ENCODE measurements at regions not wholly inside any gene's neighbourhood (a gene's known extent, or its start where the extent isn't known, plus 50 kb on each side); places are given as distances from the start of the nearest gene placed in this dataset.

DNA sequence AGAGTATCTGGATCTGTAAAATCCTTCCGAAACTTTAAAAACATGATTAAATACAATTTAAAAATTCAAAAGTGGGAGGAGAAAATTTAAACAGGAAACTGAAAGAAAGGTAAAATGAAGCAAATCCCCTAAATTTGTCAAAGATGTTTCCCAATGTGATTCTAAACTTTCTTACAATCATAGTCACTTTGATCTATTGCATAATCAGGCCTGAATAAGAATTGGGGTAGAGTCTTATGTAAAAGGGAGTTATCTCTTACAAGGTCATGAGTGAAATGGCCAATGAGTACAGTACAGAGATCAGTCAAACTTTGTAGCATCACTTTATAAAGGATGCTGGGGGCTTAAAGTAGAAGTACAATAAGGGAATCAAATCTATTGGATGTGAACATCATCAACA lies 1657.7 kb upstream of the CELF4 start (continued):
- no peak for TF ChIP-seq EGR1 (IDR thresholded peaks at IDR 0.05; ENCODE audit: low read depth in 2 of 2)
- TF ChIP-seq RAD21 (IDR thresholded peaks at IDR 0.05) = no peak
- TF ChIP-seq SP1 (IDR thresholded peaks at IDR 0.05) = no peak

GRCh38 chr18:39215920-39216319 lies 1650.3 kb upstream of the CELF4 start:
- peaks cover 0 to 3% (median 0%) of the 10 kb centered on the region in 4 donors for H3K27me3 ChIP-seq (ENCODE audit: control insufficient read depth in 4 of 4, insufficient read depth in 4 of 4, low read length in 3 of 4)
- H3K36me3 ChIP-seq (ENCODE audit: control insufficient read depth in 4 of 4, insufficient read depth in 3 of 4, low read depth in 1 of 4, low read length in 3 of 4) = no peaks in the 10 kb centered on the region
- H3K4me3 ChIP-seq (ENCODE audit: low read depth in 1 of 3, low read length in 3 of 3) = no peak overlapping the region
- H3K9ac ChIP-seq (ENCODE audit: low read depth in 1 of 2, low read length in 2 of 2) = no peak overlapping the region
- H3K4me1 ChIP-seq (ENCODE audit: control insufficient read depth in 4 of 4, insufficient read depth in 4 of 4, low read length in 3 of 4) = no peaks in the 10 kb centered on the region
- WGBS = 62% methylated on average over 2 of the region's 2 CpGs
- no peak for TF ChIP-seq FOXA2 (IDR thresholded peaks at IDR 0.05)
- TF ChIP-seq, protein P1, sequence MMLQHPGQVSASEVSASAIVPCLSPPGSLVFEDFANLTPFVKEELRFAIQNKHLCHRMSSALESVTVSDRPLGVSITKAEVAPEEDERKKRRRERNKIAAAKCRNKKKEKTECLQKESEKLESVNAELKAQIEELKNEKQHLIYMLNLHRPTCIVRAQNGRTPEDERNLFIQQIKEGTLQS (IDR thresholded peaks at IDR 0.05) = no peak
- TF ChIP-seq GABPA (IDR thresholded peaks at IDR 0.05 in 1 of 2, conservative IDR thresholded peaks at IDR 0.05 in 1 of 2) = no peak
- TF ChIP-seq MAX (IDR thresholded peaks at IDR 0.05) = no peak
- TF ChIP-seq RXRA (IDR thresholded peaks at IDR 0.05) = no peak
- TF ChIP-seq, protein P2, sequence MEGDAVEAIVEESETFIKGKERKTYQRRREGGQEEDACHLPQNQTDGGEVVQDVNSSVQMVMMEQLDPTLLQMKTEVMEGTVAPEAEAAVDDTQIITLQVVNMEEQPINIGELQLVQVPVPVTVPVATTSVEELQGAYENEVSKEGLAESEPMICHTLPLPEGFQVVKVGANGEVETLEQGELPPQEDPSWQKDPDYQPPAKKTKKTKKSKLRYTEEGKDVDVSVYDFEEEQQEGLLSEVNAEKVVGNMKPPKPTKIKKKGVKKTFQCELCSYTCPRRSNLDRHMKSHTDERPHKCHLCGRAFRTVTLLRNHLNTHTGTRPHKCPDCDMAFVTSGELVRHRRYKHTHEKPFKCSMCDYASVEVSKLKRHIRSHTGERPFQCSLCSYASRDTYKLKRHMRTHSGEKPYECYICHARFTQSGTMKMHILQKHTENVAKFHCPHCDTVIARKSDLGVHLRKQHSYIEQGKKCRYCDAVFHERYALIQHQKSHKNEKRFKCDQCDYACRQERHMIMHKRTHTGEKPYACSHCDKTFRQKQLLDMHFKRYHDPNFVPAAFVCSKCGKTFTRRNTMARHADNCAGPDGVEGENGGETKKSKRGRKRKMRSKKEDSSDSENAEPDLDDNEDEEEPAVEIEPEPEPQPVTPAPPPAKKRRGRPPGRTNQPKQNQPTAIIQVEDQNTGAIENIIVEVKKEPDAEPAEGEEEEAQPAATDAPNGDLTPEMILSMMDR (IDR thresholded peaks at IDR 0.05; ENCODE audit: low read depth, low read length, missing input control) = no peak
- TF ChIP-seq FOXA1 (IDR thresholded peaks at IDR 0.05) = no peak
- no peak for TF ChIP-seq SP1 (IDR thresholded peaks at IDR 0.05)
- TF ChIP-seq HNF4G (IDR thresholded peaks at IDR 0.05) = no peak
- TF ChIP-seq NR2F2 (IDR thresholded peaks at IDR 0.05) = no peak
- no peak for TF ChIP-seq TAF1 (conservative IDR thresholded peaks at IDR 0.05)
- TF ChIP-seq, protein P3, sequence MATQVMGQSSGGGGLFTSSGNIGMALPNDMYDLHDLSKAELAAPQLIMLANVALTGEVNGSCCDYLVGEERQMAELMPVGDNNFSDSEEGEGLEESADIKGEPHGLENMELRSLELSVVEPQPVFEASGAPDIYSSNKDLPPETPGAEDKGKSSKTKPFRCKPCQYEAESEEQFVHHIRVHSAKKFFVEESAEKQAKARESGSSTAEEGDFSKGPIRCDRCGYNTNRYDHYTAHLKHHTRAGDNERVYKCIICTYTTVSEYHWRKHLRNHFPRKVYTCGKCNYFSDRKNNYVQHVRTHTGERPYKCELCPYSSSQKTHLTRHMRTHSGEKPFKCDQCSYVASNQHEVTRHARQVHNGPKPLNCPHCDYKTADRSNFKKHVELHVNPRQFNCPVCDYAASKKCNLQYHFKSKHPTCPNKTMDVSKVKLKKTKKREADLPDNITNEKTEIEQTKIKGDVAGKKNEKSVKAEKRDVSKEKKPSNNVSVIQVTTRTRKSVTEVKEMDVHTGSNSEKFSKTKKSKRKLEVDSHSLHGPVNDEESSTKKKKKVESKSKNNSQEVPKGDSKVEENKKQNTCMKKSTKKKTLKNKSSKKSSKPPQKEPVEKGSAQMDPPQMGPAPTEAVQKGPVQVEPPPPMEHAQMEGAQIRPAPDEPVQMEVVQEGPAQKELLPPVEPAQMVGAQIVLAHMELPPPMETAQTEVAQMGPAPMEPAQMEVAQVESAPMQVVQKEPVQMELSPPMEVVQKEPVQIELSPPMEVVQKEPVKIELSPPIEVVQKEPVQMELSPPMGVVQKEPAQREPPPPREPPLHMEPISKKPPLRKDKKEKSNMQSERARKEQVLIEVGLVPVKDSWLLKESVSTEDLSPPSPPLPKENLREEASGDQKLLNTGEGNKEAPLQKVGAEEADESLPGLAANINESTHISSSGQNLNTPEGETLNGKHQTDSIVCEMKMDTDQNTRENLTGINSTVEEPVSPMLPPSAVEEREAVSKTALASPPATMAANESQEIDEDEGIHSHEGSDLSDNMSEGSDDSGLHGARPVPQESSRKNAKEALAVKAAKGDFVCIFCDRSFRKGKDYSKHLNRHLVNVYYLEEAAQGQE (IDR thresholded peaks at IDR 0.05) = no peak
- no peak for TF ChIP-seq RAD21 (IDR thresholded peaks at IDR 0.05)
- no peak for TF ChIP-seq YY1 (IDR thresholded peaks at IDR 0.05)
- TF ChIP-seq, protein P4, sequence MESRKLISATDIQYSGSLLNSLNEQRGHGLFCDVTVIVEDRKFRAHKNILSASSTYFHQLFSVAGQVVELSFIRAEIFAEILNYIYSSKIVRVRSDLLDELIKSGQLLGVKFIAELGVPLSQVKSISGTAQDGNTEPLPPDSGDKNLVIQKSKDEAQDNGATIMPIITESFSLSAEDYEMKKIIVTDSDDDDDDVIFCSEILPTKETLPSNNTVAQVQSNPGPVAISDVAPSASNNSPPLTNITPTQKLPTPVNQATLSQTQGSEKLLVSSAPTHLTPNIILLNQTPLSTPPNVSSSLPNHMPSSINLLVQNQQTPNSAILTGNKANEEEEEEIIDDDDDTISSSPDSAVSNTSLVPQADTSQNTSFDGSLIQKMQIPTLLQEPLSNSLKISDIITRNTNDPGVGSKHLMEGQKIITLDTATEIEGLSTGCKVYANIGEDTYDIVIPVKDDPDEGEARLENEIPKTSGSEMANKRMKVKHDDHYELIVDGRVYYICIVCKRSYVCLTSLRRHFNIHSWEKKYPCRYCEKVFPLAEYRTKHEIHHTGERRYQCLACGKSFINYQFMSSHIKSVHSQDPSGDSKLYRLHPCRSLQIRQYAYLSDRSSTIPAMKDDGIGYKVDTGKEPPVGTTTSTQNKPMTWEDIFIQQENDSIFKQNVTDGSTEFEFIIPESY (IDR thresholded peaks at IDR 0.05) = no peak
- no peak for TF ChIP-seq EGR1 (IDR thresholded peaks at IDR 0.05; ENCODE audit: low read depth in 2 of 2)
- TF ChIP-seq JUND (IDR thresholded peaks at IDR 0.05) = no peak
- TF ChIP-seq HNF4A (conservative IDR thresholded peaks at IDR 0.05) = no peak
- no peak overlapping the region for H3K27ac ChIP-seq (ENCODE audit: low read depth in 1 of 2, low read length in 2 of 2)
- DNase-seq (ENCODE audit: low spot score) = no peak
- H3K9me3 ChIP-seq (ENCODE audit: control insufficient read depth in 4 of 4, low read length in 3 of 4) = no peaks in the 10 kb centered on the region

Measured in liver (tissue), 8 donors.